Activated effector memory CD4-positive, alpha-beta T cell treated with Interleukin-2 at 50 U/mL for 16 hours (primary cell): ENCODE measurements at regions not wholly inside any gene's neighbourhood (a gene's known extent, or its start where the extent isn't known, plus 50 kb on each side); places are given as distances from the start of the nearest gene placed in this dataset.
"Not testable (repeated sequence)": the region's sequence is repeated elsewhere in the genome, so short reads cannot be mapped to it uniquely, and the experiment has no call there.

Experiments
- DNase-seq: peaks from one replicate; pipeline ENCODE4 v3.0.0-alpha.2; 2020

DNA sequence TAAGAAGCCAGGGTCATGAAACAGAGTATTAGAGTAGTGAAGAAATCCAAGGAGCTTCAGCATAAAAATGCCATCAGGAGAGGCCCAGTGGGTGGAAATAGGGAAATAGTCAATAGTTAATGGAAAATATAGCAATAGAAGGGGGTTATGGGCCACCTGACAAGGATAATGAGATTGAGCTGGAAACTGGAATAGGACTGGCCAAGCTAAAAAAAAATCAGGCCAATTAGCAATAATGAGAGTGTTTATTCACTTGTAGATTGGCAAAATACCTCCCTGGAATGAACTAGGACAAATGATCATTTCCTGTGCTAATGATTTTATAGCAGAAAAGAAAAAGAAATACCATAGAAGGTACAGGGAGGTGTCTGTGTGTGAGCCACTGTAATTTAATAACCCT, 97.9 kb downstream of the PLCE1 start:
- no peak for DNase-seq

- no peak for DNase-seq
Measured at GRCh38 chr10:94092848-94093247, 99.1 kb downstream of the PLCE1 start.

- no peak for DNase-seq
Measured at GRCh38 chr10:94093286-94093905, 99.7 kb downstream of the PLCE1 start.

GRCh38 chr10:94094540-94094939, 100.8 kb downstream of the PLCE1 start:
- no peak for DNase-seq

DNA sequence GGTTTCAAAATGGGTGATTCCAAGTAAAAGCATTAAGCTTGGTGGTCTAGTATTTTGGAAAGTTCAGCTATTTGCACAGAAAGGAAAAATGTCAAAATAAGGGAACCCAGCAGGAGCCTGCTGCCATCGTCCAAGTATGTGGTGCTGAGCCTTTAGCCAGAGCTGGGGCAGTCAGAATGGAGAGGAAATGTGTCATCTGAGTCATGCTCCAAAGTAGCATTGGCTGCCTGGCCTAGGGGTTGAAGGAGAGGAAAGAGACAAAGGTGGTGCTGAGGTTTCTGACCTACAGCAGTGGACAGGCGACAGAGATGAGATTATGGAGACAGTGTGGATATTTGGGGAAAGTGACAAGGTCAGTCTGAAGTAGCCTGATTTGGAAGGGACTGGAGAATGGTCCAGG, 103.9 kb downstream of the PLCE1 start:
- no peak for DNase-seq

- no peak for DNase-seq
Measured at GRCh38 chr10:94098896-94099295, 105.2 kb downstream of the PLCE1 start.

- no peak for DNase-seq
Measured at GRCh38 chr10:94101894-94102293, 108.2 kb downstream of the PLCE1 start.

GRCh38 chr10:94102436-94102835, 108.7 kb downstream of the PLCE1 start:
- no peak for DNase-seq

DNA sequence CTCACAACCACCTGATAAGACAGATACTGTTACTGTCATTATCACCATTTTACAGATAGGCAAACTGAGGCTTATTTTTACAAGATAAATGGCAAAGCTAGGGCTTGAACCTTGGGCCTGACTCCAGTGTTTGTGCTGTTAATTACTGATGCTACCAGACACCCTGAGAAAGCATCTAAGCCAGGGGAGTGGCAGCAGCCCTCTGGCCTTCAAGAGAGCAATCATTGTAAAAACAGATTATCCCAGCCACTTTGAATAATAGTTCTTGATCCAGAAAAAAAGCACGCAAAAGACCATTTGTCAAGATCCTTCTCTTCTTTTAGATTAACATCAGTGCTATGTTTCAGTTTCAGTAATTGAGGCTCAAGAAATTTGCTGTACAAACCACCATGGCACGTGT, 109.5 kb downstream of the PLCE1 start:
- no peak for DNase-seq

GRCh38 chr10:94103801-94104221, 110.1 kb downstream of the PLCE1 start:
- no peak for DNase-seq

DNA sequence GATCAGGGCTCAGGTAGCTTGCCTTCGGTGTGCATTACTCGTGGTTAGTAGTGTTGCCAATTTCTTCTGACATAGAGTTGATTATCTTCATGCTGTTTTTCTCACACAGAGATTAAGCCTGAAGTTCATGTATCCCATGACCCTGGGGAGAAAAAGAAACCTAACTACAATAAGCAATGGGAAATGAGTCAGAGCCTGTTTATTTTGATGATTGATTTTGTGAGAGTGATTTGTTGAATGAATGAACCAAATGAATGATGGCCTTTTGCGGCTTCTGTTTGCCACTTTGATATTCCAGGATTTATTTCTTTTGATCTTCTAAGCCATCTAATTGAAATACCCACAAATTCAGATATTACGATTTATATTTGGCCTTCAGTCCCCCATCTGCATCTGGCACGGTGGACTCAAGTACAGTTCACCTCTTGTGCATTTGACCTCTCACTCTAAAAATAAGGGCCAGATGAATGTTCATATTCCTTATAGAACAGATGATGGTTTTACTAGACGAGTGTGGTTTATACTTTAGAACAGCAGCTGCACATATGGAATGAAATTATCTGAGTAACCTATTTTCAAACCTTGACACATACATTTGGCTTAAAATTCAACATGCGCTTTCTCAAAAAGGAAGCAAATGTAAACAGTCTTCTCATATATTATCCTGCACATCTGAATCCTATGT, 110.7 kb downstream of the PLCE1 start:
- no peak for DNase-seq

- DNase-seq, result no peak
Measured at GRCh38 chr10:94105226-94105625, 111.5 kb downstream of the PLCE1 start.

DNA sequence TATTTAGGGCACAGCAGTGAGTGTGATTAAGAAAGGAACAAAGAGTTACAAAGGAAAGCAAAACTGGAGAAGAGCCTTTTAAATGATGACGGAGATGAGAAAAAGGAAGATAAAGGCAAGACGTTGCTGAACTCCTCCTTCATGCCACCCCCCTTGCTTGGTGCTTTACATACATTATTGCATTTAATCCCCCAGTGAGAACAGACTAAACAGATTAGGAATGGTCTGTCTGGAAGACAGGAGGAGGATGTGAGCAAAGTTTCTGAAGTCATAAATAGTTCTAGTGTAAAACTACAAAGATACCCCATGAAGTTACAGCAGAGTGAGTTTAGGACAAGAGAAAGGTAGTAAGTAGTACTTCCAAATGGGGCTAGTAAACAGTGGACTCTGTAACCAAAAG, 113.5 kb downstream of the PLCE1 start:
- no peak for DNase-seq

GRCh38 chr10:94108200-94108599, 114.5 kb downstream of the PLCE1 start:
- no peak for DNase-seq

- DNase-seq, result no peak
Measured at GRCh38 chr10:94111367-94111766, 117.6 kb downstream of the PLCE1 start.

DNA sequence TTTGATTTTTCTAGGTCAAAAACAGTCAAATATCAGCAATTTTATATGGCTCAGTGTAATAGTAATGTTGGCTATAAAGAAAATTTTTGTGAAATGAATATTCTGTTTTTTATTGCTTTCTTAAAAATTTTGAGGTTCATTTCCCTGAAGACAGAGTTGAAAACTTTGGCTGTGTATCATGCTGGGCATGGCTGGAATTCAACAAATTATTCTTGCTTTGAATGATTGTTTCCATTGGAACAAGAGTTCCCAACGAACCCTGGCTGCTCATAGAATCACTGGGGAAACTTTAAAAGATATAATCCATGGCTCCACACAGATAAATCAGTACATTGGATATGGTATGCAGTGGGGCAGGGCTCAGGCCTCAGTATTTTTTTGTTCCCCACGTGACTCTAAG, 118.6 kb downstream of the PLCE1 start:
- no peak for DNase-seq

DNA sequence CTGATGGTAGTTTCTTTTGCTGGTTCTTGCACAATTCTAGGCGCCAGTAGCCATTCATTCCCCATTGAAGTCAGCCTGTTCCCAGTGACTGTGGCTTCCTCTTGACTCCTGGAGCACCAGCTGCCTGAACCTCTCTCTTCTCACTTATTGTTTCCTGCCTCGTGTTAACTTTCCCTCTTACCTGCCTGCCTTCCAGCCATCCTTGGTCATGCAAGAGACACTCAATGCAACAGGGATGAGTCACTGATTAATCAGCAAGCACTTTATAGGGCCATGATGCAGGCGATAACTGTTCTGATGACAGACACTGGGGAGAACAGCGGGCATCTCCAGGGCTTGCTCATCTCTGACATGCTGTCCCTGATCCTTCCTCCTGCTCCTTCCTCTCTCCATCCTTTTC, 122.0 kb downstream of the PLCE1 start:
- no peak for DNase-seq

GRCh38 chr10:94116848-94117247, 123.1 kb downstream of the PLCE1 start:
- DNase-seq, result no peak

DNA sequence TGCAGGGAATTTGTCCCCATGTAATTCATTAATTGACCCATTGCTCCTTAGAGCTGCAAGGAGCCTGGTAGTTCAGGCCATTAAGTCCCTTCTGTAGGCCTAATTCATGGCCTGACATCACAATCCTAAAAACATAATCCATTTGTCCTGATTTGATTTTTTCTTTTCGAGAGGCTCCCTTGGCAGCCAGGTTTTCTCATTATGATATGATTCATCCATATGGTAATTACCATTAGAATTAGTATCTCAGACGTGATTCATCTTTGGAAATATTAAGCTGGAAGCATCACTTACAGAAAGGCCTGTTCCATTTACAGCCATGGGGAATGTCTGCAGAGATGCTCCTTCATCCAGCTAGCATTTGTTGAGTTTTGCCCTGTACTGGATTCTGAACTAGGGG, 128.5 kb downstream of the PLCE1 start:
- DNase-seq, result no peak

DNA sequence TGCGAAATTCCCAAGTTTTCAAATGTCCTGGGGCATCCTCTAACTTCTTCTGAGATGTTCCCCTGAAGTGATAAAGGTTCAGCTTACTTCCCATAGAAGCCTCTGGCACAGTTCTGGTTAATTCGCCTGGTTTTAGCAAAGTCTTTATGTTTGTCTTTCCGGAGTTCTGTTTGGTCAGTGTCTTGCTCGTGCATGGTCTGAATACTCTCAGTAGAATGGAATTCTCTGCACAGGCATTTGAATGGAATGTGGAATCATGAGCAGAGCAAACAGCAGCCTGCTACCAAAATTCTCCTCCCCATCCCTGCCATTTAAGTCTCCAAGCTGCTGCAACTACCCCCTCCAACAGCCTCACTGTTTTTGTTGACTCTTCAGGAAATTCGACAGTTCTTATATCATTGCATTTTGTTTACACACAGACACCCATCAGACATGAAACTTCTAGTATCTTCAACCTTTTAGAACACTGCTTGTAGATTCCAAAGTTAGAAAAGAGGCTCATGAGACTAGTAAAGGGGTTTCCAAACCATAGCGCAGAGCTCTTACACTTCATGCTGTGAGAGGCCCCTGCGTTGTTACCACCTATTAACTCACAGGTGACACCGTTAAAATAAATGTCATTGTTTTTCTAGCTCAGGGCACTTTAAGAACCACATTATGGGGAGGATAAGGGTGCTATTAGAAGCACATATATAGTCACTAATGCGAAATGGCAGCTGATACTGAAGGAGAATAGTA, 129.7 kb downstream of the PLCE1 start:
- DNase-seq, result no peak

DNA sequence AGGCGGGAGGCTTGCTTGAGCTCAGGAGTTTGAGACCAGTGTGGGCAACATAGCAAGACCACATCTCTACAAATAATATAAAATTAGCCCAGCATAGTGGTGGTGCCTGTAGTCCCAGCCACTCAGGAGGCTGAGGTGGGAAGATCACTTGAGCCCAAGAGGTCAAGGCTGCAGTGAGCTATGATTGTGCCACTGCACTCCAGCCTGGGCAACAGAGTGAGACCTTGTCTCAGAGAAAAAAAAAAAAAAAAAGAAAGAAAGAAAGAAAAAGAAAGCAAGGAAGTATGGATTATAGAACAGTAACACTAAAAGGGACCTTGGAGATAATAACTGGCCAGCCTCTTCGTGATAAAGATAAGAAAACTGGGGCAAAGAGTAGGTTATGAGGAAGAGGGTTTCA, 130.4 kb downstream of the PLCE1 start:
- not testable (repeated sequence) for DNase-seq

- DNase-seq, result not testable (repeated sequence)
Measured at GRCh38 chr10:94125268-94125667, 131.5 kb downstream of the PLCE1 start.

DNA sequence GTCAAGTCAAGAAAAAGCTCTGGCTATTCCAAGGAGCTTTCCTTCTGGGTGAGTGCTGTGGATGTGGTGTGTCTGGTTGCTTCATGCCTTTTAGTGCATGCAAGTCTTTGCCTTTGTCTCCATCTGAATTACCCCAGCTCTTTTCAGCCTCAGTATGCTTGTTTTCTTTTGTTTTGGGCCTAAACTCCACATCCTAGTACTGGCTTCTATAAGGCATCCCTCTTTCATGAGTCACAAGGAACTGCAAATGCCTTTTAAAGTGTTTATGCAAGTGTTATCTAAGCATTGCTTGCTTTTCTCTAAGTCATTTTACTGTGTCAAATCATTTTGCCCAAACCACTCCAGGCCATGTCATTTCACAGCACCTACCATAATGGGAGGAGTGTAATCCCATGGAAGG, 132.1 kb downstream of the PLCE1 start:
- no peak for DNase-seq

GRCh38 chr10:94129393-94130130, 135.8 kb downstream of the PLCE1 start:
- no peak for DNase-seq
